ENCODE measurements at regions not wholly inside any gene's neighbourhood (a gene's known extent, or its start where the extent isn't known, plus 50 kb on each side); places are given as distances from the start of the nearest gene placed in this dataset.
A peak's percentile ranks its signal among the peaks of the same experiment; 100 is the strongest.

DNA sequence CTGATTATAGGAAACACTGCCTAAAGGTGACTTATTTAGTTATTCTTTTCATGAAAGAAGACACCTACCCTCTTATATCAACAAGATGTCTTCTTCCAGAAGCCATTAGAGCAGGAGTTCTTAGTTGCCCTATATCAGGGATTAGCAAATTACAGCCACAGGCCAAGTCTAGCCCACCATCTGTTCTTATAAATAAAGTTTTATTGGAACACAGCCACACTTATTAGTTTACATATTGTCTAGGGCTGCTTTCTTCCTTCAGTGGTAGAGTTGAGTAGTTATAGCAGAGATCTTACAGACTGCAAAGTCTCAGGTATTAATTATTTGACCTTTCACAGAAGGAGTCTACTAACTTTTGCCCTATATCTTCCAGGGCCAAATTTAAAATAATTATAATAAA, 157.2 kb upstream of the NOCT start:
- DNase-seq (ENCODE audit: low read depth) = no peak

DNA sequence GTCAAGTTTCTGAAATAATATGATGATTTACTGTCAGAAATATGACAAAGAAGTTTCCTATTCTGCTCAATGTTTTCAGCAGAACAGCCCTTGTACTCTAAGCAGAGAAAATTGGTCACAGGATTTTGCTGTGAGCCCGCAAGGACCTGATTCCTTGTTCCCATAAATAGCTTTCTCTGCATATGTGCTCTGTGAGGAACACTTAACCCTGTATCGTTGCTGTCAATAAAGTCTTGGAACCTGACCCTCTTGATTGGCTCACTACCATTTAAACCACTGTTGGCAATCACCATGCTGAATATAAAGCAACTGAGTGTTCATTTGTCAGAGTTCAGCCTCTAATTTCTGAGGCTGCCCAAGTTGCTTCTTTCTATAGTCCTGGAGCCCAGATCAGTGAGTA, 158.2 kb upstream of the NOCT start:
- DNase-seq (ENCODE audit: low read depth) = no peak

GRCh38 chr4:138852681-138853080, 162.9 kb upstream of the NOCT start:
- no peak for DNase-seq (ENCODE audit: low read depth)

DNA sequence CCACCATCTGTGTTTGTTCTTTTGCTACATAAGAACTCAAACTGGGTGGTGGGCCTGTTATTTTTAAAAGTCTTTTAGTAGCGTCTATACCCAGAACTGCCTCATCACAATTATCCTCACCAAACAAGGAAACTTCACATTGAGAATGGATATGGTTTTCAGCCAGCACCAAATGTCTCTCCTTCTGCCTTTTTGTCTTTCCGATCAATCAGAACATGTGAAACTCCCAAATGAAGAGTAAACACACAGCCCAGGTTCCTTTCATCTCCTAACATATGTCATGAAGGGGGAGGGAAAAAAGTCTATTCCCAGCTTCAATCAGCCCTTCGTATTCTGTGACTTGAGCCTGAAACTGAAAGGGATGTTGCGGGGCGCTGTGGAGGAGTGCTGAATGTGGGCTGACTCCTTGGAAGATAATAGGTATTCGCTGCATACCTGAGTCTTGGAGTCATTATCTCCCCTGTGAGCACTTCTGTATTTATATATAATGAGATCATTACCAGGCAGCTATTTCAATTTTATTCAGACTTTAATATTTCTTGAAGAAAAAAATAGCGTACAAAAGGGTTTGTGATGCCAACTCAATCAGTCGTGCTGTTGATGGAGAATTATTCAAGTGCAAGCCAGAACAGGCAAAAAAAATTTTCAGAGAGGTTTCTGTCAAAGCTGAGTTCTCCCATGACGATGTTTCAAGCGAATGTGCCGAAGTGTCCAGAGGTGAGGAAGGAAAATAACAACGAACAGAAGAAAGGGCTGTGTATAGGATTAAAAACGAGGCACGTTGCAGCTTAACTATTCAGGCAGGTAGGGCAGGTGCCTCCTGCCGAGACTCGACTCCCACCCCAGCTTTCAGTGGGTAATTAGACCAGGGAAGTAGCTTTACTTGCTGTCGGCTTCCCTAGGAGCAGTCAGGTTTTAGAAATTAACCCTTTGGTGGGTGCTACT, 163.9 kb upstream of the NOCT start:
- no peak for DNase-seq (ENCODE audit: low read depth)

DNA sequence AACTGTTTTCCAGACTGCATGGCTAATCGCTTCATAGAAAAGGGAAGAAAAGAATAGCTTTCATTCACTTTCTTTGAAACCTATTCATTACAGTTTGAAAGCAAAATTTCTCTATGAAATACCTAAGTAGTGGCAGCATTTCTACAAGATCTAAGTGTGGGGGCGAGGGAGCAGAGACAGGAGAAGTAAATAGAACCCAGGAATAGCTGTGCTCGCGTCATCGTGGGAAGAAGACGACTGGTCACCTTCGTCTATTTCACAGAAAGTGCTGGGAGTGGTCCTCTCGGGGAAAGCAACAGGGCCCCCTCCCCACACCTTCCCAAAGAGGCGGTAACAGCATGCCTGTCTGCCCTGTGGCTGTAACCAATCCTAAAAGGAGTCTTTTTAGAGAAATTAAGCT, 169.9 kb upstream of the NOCT start:
- no peak for DNase-seq (ENCODE audit: low read depth)

DNA sequence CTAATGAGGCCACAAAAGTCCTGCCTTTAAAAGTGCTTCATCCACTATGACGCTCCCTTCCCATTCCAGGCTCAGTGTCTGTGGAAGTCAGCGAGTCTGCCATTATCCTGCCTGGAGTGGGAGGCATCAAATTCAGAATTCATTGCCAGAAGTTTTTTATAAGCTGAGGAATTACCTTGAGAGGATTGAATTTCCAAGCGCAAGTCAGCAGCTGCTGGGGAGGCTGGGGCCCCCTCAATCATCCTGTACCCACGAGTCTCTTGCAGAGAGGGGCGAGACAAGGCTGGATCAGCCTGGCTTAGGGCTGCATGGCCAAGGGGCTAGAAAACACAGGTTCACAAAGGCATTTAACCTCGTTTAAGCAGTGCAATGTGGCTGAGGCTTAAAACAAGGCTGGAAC, 170.5 kb upstream of the NOCT start:
- DNase-seq (ENCODE audit: low read depth) = no peak

- DNase-seq (ENCODE audit: low read depth) = no peak
These were observed 172.0 kb upstream of the NOCT start for GRCh38 chr4:138843616-138844015.

- no peak for DNase-seq (ENCODE audit: low read depth)
These were observed 174.2 kb upstream of the NOCT start for GRCh38 chr4:138841343-138841742.

- no peak for DNase-seq (ENCODE audit: low read depth)
These were observed 177.3 kb upstream of the NOCT start for GRCh38 chr4:138838251-138838650.

DNA sequence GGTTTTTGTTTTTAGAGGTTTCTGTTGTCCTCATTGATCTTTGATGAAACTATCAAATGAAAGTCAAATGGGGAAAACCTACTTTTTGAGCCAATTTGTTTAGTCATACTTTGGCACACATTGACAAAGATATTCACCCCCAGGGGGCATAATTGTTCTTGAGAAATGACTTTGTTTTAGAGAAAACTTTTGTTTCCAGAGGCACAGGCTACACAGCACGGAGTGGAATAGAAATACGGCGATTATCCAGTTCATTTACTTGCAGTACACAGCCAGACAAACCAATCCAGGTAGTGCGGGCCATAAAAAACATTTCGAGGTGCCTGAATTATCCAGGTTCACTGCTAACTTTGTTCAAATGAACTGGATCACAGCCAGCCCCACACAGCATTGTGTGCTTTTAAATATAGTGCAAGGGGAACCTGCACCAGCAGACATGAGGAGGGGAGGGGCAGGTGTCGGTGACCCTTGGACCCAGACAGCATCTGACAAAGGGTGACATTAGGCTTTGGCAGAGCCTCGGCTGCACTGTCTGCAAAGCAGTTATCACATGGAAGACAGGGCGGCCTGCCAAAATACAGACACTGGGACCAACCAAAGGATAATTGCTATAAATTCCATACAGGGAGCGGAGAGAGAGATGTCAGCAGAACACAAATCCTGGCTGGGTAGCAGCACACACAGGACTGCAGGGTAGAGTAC, 179.6 kb upstream of the NOCT start:
- peak; percentile 9 for DNase-seq (ENCODE audit: low read depth)

DNA sequence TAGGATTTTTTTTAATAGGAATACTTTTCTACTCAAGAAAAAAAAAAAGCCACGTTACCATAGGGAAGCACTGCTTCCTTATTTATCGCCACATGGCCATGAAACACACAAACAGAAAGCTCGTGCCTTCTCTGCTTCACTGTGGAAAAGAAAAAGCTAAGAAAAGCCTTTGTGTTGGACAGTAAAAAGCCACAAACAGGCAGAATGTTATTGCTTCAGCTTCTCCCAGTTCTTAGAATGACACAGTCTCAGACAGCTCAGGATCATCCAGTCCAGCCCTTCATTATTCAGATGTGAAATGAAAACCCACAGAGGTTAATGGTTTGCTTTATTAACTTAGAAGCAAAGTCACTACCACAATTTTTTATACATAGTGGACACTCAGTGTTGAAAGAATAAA, 181.6 kb upstream of the NOCT start:
- DNase-seq (ENCODE audit: low read depth) = no peak

- no peak for DNase-seq (ENCODE audit: low read depth)
These were observed 183.0 kb upstream of the NOCT start for GRCh38 chr4:138832563-138832962.

DNA sequence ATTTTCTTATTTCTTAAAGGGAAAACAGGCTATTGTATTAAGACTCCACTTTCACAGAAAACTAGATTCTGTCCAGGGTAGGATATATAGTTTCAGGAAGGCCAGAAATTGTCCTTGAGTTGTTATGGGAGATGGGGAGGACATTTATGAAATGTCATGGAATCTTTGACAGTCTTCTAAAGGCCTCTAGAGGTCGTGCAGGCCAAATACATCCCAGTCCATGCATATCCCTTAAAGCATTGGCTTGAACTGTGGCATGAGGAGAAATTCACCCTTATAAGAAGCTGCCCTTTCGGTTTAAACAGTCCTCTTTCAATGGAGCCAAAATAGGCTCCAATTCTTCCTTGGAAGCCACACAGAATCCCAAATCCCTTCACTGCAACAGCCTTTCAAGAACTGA, 183.6 kb upstream of the NOCT start:
- DNase-seq (ENCODE audit: low read depth) = no peak

- DNase-seq (ENCODE audit: low read depth) = no peak
These were observed 186.7 kb upstream of the NOCT start for GRCh38 chr4:138828926-138829325.

DNA sequence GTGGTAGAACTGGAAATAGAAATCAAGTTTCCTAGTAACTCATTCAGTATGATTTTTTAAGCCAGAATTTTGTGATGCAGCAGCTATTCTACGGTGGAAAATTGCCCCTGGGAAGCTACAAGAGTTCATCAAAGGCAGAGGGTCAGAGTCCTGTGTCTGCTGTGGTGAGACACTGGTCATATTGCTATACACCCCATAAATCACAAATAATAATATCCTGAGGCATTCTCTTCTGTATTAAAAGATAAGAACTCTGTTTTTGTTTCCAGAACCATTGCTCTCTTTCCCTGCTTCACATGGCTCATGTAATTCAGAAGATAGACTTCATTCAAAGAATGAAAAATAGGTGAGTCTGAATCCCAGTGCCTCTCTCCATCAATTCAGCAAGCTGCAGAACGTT, 188.8 kb upstream of the NOCT start:
- DNase-seq (ENCODE audit: low read depth) = no peak

GRCh38 chr4:138826322-138826721, 189.3 kb upstream of the NOCT start:
- no peak for DNase-seq (ENCODE audit: low read depth)

DNA sequence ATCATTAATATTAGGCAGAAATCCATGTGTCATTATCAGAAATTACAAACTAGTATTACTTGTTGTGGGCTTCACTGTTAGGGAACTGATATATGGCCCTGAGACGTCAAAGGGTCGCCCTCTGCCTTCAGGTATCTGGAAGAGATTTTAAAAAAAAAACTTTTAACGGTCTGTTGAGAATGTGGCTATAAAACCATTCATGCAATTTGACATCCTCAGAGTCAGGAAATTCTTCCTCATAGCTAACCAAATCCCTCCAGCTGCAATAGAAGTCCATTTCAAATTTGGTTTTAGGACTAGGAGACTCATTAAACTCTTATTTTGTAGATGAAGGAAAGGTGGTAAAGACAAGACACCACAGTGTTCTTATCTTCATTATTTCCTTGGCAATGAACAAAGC, 194.2 kb upstream of the NOCT start:
- DNase-seq (ENCODE audit: low read depth) = no peak

GRCh38 chr4:138816875-138817274, 198.7 kb upstream of the NOCT start:
- DNase-seq (ENCODE audit: low read depth) = no peak

DNA sequence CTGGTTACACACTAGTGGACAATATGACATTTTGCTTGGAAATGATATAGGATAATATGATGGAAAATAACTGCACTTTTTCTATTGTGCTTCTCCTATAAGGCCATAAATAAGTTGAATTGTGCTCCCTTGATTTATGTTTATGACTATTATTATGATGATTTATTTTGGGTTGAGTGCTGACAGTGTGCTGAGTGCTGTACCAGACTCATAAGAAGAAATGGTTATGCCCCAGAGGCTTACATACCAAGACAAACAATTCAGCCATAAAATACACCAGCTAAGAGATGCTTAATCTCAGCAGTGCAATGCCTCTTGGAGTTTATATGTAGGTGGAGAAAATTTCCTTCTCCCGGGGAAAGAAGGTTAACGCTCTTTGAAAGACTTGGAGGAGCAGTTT, 199.8 kb upstream of the NOCT start:
- DNase-seq (ENCODE audit: low read depth) = no peak

GRCh38 chr4:138805736-138806135, 209.8 kb upstream of the NOCT start:
- no peak for DNase-seq (ENCODE audit: low read depth)

DNA sequence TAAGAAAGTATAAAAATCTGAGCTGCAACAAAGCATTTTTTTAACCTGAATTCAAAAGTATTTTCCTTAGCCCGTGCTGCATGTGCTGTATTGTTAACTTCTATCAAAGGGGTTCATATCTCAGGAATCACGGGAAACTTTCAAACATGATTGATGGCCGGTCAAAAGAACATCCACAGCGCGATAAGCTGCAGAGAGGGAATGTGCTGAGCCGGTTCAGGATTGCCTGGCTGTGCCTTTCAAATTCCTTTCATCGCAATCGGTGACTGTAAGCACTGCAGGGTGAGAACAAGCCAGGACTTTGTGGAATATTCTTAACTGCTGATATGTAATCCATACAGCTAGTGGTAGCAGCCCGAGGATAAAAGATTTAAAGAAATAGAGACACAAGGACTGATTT, 210.9 kb upstream of the NOCT start:
- no peak for DNase-seq (ENCODE audit: low read depth)

GRCh38 chr4:138803051-138803450, 212.5 kb upstream of the NOCT start:
- DNase-seq (ENCODE audit: low read depth) = no peak

- no peak for DNase-seq (ENCODE audit: low read depth)
These were observed 213.1 kb upstream of the NOCT start for GRCh38 chr4:138802499-138802898.

GRCh38 chr4:138800421-138800820, 215.2 kb upstream of the NOCT start:
- no peak for DNase-seq (ENCODE audit: low read depth)

Data from stromal cell of bone marrow (primary cell).